ENCODE measurements at regions not wholly inside any gene's neighbourhood (a gene's known extent, or its start where the extent isn't known, plus 50 kb on each side); places are given as distances from the start of the nearest gene placed in this dataset.

DNA sequence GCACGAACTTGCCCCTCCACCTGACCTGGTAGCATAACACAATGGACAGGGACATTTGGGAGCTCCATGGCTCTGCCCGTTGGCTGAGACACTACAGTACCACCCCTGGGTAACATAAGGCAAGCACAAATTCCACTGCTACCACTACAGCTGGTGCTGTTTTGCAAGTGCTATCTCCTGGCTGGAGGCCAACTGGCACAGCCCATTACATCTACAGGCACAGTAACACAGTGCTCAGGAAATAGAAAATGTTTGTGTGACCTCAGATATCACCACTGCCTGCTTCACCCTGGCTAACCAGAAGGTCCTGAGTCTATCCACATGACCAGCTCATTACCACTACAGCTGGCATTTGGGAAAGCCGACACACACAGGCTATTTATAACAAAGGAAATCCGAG is 631.1 kb upstream of the MBL2 start:
- ChIA-PET CTCF (no interaction called here), POLR2A (no interaction called here)
- TF ChIP-seq ZSCAN20 (CRISPR knock-in tag; IDR thresholded peaks at IDR 0.05): no peak
- TF ChIP-seq, protein P1, sequence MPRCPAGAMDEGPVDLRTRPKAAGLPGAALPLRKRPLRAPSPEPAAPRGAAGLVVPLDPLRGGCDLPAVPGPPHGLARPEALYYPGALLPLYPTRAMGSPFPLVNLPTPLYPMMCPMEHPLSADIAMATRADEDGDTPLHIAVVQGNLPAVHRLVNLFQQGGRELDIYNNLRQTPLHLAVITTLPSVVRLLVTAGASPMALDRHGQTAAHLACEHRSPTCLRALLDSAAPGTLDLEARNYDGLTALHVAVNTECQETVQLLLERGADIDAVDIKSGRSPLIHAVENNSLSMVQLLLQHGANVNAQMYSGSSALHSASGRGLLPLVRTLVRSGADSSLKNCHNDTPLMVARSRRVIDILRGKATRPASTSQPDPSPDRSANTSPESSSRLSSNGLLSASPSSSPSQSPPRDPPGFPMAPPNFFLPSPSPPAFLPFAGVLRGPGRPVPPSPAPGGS (IDR thresholded peaks at IDR 0.05): no peak
- TF ChIP-seq RARB (CRISPR knock-in tag; IDR thresholded peaks at IDR 0.05): no peak
- TF ChIP-seq, protein P2, sequence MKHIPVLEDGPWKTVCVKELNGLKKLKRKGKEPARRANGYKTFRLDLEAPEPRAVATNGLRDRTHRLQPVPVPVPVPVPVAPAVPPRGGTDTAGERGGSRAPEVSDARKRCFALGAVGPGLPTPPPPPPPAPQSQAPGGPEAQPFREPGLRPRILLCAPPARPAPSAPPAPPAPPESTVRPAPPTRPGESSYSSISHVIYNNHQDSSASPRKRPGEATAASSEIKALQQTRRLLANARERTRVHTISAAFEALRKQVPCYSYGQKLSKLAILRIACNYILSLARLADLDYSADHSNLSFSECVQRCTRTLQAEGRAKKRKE (CRISPR knock-in tag; IDR thresholded peaks at IDR 0.05; ENCODE audit: low read depth): no peak
- Histone ChIP-seq H3K27ac (no peak overlapping the region), H3K4me1 (no peaks in the 10 kb centered on the region), H3K4me2 (no peak overlapping the region), H3K9me3 (no peaks in the 10 kb centered on the region), H3K4me3 (no peak overlapping the region)
- no peak for FAIRE-seq
- 5% methylated on average over 3 of the region's 4 CpGs for WGBS (ENCODE audit: missing lambda C conversion rate)
- no peak for ATAC-seq
- no peak for DNase-seq (ENCODE audit: low read depth in 1 of 2, low spot score in 1 of 2)

DNA sequence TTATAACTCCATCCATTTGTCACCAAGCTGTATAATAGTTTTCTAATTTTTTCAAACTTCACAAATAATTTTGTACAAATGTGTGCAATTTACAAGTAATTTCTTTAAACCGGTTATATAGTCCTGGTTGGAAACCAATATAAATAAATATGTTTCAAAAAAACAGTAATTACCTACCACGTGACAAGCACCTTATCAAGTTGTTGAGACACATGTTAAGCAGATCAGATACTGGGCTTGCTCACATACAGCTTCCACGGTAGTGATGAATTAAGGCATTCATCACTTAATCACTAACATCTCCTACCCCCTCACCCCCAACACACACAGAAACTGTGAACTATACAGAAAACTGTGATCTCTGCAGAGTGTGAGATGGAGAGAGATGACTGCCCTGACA is 630.0 kb upstream of the MBL2 start:
- ATAC-seq: no peak
- ChIA-PET CTCF (no interaction called here), POLR2A (no interaction called here)
- Histone ChIP-seq H3K27ac (no peak overlapping the region), H3K9me3 (no peaks in the 10 kb centered on the region), H3K4me1 (no peaks in the 10 kb centered on the region), H3K4me2 (no peak overlapping the region), H3K4me3 (no peak overlapping the region)
- DNase-seq (ENCODE audit: low read depth in 1 of 2, low spot score in 1 of 2): no peak
- FAIRE-seq: no peak
- 14% methylated on average over 3 of the region's 3 CpGs for WGBS (ENCODE audit: missing lambda C conversion rate)
- TF ChIP-seq, protein P2 (CRISPR knock-in tag; IDR thresholded peaks at IDR 0.05; ENCODE audit: low read depth): no peak
- TF ChIP-seq RARB (CRISPR knock-in tag; IDR thresholded peaks at IDR 0.05): no peak
- TF ChIP-seq HOXB5 (CRISPR knock-in tag; IDR thresholded peaks at IDR 0.05): no peak
- no peak for TF ChIP-seq JUN (IDR thresholded peaks at IDR 0.05)
- no peak for TF ChIP-seq HOXA7 (CRISPR knock-in tag; IDR thresholded peaks at IDR 0.05)
- TF ChIP-seq TP53 (CRISPR knock-in tag; IDR thresholded peaks at IDR 0.05): no peak
- TF ChIP-seq CBX8 (IDR thresholded peaks at IDR 0.05): no peak
- no peak for TF ChIP-seq NFE2L2 (conservative IDR thresholded peaks at IDR 0.05; ENCODE audit: low read length)
- no peak for TF ChIP-seq SREBF2 (IDR thresholded peaks at IDR 0.05)
- TF ChIP-seq, protein P3, sequence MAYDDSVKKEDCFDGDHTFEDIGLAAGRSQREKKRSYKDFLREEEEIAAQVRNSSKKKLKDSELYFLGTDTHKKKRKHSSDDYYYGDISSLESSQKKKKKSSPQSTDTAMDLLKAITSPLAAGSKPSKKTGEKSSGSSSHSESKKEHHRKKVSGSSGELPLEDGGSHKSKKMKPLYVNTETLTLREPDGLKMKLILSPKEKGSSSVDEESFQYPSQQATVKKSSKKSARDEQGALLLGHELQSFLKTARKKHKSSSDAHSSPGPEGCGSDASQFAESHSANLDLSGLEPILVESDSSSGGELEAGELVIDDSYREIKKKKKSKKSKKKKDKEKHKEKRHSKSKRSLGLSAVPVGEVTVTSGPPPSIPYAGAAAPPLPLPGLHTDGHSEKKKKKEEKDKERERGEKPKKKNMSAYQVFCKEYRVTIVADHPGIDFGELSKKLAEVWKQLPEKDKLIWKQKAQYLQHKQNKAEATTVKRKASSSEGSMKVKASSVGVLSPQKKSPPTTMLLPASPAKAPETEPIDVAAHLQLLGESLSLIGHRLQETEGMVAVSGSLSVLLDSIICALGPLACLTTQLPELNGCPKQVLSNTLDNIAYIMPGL (CRISPR knock-in tag; IDR thresholded peaks at IDR 0.05; ENCODE audit: borderline replicate concordance): no peak
- TF ChIP-seq POLR2AphosphoS2 (conservative IDR thresholded peaks at IDR 0.05; ENCODE audit: low read length): no peak
- TF ChIP-seq RNF2 (IDR thresholded peaks at IDR 0.05; ENCODE audit: borderline replicate concordance, low read depth): no peak
- no peak for TF ChIP-seq CHD4 (IDR thresholded peaks at IDR 0.05; ENCODE audit: borderline replicate concordance)
- TF ChIP-seq RCOR1 (IDR thresholded peaks at IDR 0.05; ENCODE audit: low read depth, low read length): no peak
- no peak for TF ChIP-seq BHLHE40 (IDR thresholded peaks at IDR 0.05; ENCODE audit: low read depth, low read length)

DNA sequence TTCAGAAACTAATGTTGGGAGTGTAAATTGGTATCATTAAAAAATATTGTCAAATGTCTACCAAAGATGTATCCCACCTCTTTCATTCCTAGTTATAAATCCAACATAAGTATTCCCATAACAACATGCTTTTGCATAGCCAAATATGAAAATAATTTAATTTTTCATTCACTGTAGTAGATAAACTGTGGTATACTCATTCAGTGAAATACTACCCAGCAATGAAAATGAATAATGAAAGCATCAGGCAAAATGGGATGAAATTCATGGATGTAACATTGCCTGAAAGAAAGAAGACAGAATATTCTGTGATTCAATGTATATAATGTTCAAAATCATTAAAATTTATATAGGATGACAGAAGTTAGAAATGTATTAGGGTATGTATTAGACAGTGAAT is 629.0 kb upstream of the MBL2 start:
- POLR2A ChIA-PET: no interaction called here
- FAIRE-seq: no peak
- TF ChIP-seq KDM5A (IDR thresholded peaks at IDR 0.05): no peak
- TF ChIP-seq CBX2 (IDR thresholded peaks at IDR 0.05; ENCODE audit: borderline replicate concordance, low read depth): no peak
- no peak for TF ChIP-seq RARB (CRISPR knock-in tag; IDR thresholded peaks at IDR 0.05)
- no peak for TF ChIP-seq NPAS2 (CRISPR knock-in tag; IDR thresholded peaks at IDR 0.05; ENCODE audit: borderline replicate concordance)
- TF ChIP-seq ZFP36 (IDR thresholded peaks at IDR 0.05; ENCODE audit: borderline replicate concordance, partially characterized antibody): no peak
- Histone ChIP-seq H3K27ac (no peak overlapping the region), H3K4me1 (no peaks in the 10 kb centered on the region), H3K9me3 (no peaks in the 10 kb centered on the region), H3K4me2 (no peak overlapping the region), H3K4me3 (no peak overlapping the region)
- CTCF ChIA-PET: no interaction called here
- ATAC-seq: no peak
- no peak for DNase-seq (ENCODE audit: low read depth in 1 of 2, low spot score in 1 of 2)

All from A549 (cell line).